Stimulated activated CD4-positive, alpha-beta T cell treated with anti-CD3 and anti-CD28 coated beads, Interleukin-12 subunit alpha, Interleukin-12 subunit beta, amount 100 ng/mL, for 24 hours (primary cell): ENCODE measurements at regions not wholly inside any gene's neighbourhood (a gene's known extent, or its start where the extent isn't known, plus 50 kb on each side); places are given as distances from the start of the nearest gene placed in this dataset.

ENCODE experiments used
- DNase-seq, 2 experiments: peaks; one replicate each; pipeline ENCODE4 v3.0.0-alpha.2; 2020; ENCODE audit warnings: low read depth in 2 of 2

GRCh38 chr5:74316064-74316603 lies 324.4 kb downstream of the ENC1 start:
- peak in 1 of 2 experiments; percentile 1 for DNase-seq

DNA sequence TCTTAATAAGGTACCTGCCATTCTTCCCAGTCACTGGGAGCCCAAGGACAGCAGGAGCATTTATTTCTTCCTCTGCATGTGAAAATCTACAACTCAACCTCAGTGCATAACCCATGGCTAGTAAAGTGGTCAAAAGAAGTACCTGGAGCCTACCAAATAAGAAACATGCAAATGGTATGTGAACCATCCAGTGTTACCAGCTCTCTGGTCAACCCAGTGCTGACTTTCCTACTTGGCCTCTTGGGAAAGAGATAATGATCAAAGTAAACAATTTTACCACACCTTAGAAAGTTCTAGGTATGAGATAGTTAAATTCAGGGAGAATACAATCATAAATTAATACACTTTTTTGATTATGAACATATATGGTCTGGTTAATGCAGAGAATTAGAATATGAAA lies 325.6 kb downstream of the ENC1 start:
- DNase-seq, result no peak

- no peak for DNase-seq
Observed at GRCh38 chr5:74313896-74314295, 326.6 kb downstream of the ENC1 start.

DNA sequence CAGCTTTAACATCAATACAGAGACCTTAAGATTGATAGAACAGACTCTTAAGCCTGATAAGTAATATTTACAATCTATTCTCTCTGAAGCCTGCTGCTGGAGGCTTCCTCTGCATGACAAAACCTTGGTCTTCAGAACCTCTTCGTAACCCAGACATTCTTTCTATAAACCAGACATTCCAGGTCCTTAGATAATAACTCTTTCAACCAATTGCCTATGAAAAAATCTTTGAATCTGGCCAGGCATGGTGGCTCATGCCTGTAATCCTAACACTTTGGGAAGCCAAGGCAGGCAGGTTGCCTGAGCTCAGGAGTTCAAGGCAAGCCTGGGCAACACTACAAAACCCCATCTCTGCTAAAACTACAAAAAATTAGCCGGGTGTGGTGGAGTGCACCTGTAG lies 327.8 kb downstream of the ENC1 start:
- no peak for DNase-seq

GRCh38 chr5:74311961-74312360 lies 328.6 kb downstream of the ENC1 start:
- no peak for DNase-seq

- no peak for DNase-seq
Observed at GRCh38 chr5:74310997-74311930, 329.3 kb downstream of the ENC1 start.

- no peak for DNase-seq
Observed at GRCh38 chr5:74310386-74310785, 330.1 kb downstream of the ENC1 start.

GRCh38 chr5:74309050-74309449 lies 331.5 kb downstream of the ENC1 start:
- DNase-seq, result no peak

DNA sequence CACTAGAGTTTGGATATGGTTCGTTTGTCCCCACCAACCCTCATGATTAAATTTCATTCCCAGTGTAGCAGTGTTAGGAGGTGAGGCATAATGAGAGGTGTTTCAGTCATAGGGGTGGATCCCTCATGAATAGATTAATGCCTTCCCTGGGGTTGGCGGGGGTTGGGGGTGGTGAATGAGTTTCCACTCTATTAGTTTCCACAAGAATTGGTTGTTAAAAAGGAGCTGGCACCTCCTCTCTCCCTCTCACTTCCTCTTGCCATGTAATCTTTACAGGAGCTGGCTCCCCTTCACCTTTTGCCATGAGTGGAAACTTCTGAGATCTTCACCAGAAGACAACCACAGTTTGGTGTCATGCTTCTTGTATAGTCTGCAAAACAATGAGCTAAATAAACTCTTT lies 333.7 kb downstream of the ENC1 start:
- DNase-seq, result no peak

- no peak for DNase-seq
Observed at GRCh38 chr5:74304536-74304935, 336.0 kb downstream of the ENC1 start.

- DNase-seq, result no peak
Observed at GRCh38 chr5:74303578-74303977, 336.9 kb downstream of the ENC1 start.

DNA sequence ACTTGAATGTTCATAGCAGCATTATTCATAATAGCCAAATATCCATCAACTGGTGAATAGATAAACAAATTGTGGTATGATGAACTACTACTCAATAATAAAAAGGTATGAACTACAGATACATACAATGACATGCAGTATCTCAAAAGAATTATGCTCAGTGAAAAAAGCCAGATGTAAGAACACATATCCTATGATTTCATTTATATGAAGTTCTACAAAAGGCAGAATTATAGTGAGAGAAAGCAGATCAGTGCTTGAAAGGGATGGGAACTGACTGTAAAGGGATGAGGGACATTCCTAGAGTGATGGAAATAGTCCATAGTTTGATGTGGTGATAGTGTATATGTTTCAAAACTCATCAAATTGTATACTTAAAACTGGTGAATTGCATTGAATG lies 339.0 kb downstream of the ENC1 start:
- no peak for DNase-seq

DNA sequence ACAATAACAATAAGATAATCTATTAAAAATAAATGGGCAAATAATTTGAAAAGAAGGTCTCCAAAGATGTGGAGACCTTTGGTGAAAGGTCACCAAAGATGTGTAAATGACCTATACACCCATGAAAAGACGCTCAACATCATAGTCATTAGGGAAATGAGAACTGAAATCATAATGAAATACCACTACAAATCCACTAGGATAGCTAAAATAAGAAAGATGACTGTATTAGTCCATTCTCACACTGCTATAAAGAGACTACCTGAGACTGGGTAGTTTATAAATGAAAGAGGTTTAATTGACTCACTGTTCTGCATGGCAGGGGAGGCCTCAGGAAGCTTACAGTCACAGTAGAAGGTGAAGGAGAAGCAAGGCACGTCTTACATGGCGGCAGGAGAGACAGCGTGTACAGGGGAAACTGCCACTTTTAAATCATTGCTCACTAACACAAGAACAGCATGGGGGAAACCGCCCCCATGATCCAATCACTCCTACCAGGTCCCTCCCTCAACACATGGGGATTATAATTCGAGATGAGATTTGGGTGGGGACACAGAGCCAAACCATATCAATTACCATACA lies 339.6 kb downstream of the ENC1 start:
- no peak for DNase-seq

DNA sequence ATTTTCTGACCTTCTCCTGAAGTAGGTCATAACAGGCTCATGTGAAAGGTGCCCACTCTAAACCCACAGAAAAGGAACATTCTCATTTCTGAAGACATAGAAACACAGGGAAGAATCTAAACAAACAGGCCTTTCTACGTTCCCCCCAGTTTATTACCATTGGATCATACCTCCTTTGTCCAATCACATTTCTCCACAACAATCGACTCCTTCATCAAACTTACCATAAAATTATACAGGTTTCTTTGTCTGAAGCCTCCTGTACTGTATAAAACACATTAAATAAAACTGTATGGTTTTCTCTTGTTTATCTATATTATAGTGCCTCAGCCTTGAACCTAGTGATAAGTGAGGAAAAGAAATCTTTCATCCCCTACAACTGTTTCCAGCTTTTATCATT lies 340.7 kb downstream of the ENC1 start:
- no peak for DNase-seq

GRCh38 chr5:74296685-74297408 lies 343.7 kb downstream of the ENC1 start:
- no peak for DNase-seq

DNA sequence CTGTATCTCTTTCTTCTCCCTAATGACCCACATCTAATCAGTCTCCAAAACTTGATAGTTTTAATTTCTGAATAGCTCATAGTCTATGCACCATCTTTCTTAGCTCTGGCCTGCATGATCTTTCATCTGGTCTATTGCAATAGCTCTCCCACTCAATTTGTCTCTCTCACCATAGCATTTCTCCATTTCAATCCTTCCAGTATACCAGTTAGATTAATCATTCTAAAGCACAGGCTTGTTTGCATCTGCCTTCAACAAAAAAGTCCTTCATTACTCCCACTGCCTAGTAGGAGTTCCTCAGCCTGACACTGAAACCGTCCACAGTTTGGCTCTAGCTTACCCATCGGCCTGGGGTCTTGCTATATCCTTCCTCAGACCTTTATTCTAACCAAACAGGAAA lies 344.9 kb downstream of the ENC1 start:
- DNase-seq, result no peak

DNA sequence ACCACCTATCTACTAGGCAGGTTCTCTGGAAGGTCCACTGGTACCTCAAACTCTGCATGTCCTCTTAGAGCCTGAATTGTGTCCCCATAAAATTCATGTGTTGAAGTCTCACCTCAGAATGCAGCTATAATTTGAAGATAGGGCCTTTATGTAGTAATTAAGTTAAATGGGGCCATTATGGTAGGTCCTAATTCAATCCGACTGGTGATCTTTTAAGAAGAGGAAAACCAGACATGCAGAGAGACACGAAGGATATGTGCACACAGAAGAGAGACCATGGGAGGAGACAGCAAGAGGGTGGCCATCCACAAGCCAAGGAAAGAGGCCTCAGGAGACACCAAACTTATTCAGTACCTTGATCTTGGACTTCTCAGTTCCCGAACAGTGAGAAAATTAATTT lies 345.4 kb downstream of the ENC1 start:
- DNase-seq, result no peak

DNA sequence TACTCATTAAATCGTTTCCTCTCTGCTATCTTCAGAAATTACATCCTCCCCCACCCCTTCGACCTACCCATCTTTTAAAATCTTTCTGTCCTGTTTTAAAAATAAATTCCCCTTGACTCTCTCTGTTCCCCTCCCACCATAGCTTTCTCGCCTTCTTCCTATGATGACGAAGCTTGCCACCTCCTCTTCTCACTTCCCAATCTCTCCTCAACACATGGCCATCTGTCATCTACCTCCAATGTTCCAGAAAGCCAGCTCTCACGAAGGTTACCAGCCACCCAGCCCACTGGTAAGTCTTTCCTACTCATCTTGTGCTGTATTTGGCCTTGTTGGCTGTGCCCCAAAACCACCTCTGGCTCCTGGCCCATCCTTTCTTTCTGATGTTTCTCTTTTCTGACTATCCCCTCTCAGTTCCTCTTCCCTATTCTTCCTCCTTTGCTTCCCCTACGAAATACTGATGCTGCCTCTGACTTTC lies 346.3 kb downstream of the ENC1 start:
- DNase-seq, result no peak

DNA sequence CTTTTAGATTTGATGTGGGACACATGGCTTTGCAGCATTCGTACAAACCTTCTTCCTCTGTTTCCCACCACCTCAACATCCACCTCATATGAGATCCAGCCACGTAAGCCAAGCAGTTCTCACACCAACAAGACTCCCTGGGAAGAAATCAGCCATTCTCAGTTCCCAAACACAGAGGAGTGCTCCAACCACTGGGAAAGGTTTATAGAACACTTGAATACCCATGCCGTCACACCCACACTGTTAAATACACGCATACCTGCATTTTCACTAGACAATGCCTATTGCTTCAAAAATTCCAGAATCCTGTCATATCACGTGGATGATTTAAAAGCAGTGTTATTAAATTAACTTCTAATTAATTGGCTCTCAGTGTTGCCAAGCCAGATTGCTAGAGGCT lies 347.3 kb downstream of the ENC1 start:
- no peak for DNase-seq

GRCh38 chr5:74290634-74291241 lies 349.8 kb downstream of the ENC1 start:
- DNase-seq, result no peak

DNA sequence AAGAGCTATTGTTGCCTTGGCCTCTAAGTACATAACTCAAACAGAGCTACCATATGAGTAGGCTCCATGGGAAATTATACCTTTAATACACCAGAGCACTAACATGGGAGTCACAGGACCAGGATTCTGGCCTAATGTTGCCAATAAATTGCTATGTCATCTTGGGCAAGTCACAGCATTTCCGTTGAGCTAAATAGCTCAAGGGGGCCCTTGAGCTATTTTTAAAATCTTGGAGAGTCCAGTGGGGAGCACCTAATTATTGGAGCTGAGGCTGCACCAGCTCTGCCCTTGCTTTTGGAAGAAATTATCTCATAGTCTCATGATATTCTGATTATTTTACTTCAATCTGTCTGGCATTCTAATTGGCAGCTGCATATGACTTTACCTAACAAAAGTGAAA lies 350.8 kb downstream of the ENC1 start:
- DNase-seq, result no peak

DNA sequence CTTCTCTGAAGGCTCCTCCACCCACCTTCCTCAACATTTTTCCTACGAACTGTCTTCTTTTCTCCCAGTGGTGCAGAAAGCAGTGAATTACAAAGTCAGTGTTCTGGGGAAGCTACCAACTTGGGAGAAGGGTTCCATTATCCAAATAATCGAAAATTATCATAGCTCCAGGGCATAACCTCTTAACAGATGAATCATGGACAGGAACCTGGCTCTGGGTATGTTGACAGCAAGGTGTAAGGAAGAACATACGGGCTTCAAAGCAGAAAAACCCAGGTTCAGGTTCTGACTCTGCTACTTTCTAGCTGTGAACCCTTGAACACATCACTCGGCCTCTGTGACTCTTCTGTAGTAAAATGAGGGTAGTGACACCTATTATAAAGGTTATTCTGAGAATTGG lies 351.3 kb downstream of the ENC1 start:
- DNase-seq, result no peak
